22Rv1 (cell line): ENCODE measurements at regions not wholly inside any gene's neighbourhood (a gene's known extent, or its start where the extent isn't known, plus 50 kb on each side); places are given as distances from the start of the nearest gene placed in this dataset.
"Not testable (repeated sequence)": the region's sequence is repeated elsewhere in the genome, so short reads cannot be mapped to it uniquely, and the experiment has no call there.

Source experiments
- CTCF ChIP-seq: fragments of 450-650 bp; IDR thresholded peaks from 2 replicates; pipeline ENCODE4 v1.5.1; 2017; ENCODE audit warnings: mild to moderate bottlenecking
- ZFX ChIP-seq: fragments of 450-650 bp; IDR thresholded peaks from 2 replicates; pipeline ENCODE4 v1.6.1; 2017; ENCODE audit warnings: antibody characterized with exemption, borderline replicate concordance

DNA sequence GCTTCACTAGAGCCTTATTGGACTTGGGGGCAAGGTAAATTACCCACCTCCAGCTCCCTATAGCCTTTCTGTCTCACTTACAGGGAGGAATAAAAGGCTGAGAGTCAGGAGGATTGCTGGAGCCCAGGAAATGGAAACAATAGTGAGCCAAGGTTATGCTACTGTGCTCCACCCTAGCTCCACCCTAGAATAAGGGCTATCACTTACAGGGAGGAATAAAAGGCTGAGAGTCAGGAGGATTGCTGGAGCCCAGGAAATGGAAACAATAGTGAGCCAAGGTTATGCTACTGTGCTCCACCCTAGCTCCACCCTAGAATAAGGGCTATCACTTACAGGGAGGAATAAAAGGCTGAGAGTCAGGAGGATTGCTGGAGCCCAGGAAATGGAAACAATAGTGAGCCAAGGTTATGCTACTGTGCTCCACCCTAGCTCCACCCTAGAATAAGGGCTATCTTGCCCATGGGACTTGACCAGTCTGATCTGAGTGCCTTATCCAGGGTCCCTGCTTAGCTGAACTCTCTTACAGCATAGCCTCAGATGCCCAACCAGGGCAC lies 150.6 kb upstream of the UGT8 start:
- not testable (repeated sequence) for TF ChIP-seq CTCF, ZFX
